Neural cell (in vitro differentiated cells): ENCODE measurements at regions not wholly inside any gene's neighbourhood (a gene's known extent, or its start where the extent isn't known, plus 50 kb on each side); places are given as distances from the start of the nearest gene placed in this dataset.

Experiments
- EP300 ChIP-seq: fragments of 450-650 bp; conservative IDR thresholded peaks from 2 replicates; pipeline ENCODE4 v1.6.1; 2014; ENCODE audit warnings: antibody characterized with exemption, mild to moderate bottlenecking, moderate library complexity; ENCODE audit not compliant: poor library complexity, severe bottlenecking
- EZH2 ChIP-seq: fragments of 200-600, 300-800 bp; shearing (Covaris generic), sonication (generic); IDR thresholded peaks from 2 replicates; pipeline ENCODE4 v1.6.1; 2014; ENCODE audit warnings: antibody characterized with exemption, low read length, borderline replicate concordance, mild to moderate bottlenecking; ENCODE audit not compliant: insufficient read depth, poor library complexity, severe bottlenecking
- POLR2AphosphoS5 ChIP-seq: IDR thresholded peaks from 2 replicates; pipeline ENCODE4 v1.6.1; 2012
- REST ChIP-seq: IDR thresholded peaks from 2 replicates; pipeline ENCODE4 v1.6.1; 2012; ENCODE audit warnings: borderline replicate concordance
- TAF1 ChIP-seq: IDR thresholded peaks from 2 replicates; pipeline ENCODE4 v1.6.1; 2012; ENCODE audit warnings: low read depth
- TF ChIP-seq, protein P1 (sequence below): fragments of 450-650 bp; IDR thresholded peaks from 2 replicates; pipeline ENCODE4 v1.5.1; 2014; ENCODE audit warnings: antibody characterized with exemption, mild to moderate bottlenecking, moderate library complexity; ENCODE audit not compliant: poor library complexity, severe bottlenecking

DNA sequence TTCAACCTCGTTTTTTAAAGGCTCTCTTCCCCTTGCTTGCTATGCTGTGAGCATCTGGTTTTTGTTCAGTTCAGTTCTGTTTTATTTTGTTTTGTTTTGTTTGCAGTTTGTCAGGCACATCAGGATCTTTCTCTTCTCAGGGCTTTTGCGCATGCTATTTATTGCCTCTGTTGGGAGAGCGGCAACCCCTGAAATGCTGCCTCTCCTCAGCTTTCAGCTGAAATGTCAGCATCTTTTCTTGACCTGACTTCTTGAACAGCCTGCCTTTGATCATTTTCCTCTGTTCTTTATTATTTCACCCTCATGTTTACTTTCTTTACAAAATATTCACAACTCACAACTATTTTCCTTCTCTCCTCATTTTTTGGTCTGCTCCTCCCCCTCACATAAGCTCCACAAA is 50.4 kb upstream of the RC3H1 start:
- no peak for TF ChIP-seq REST
- TF ChIP-seq, protein P1, sequence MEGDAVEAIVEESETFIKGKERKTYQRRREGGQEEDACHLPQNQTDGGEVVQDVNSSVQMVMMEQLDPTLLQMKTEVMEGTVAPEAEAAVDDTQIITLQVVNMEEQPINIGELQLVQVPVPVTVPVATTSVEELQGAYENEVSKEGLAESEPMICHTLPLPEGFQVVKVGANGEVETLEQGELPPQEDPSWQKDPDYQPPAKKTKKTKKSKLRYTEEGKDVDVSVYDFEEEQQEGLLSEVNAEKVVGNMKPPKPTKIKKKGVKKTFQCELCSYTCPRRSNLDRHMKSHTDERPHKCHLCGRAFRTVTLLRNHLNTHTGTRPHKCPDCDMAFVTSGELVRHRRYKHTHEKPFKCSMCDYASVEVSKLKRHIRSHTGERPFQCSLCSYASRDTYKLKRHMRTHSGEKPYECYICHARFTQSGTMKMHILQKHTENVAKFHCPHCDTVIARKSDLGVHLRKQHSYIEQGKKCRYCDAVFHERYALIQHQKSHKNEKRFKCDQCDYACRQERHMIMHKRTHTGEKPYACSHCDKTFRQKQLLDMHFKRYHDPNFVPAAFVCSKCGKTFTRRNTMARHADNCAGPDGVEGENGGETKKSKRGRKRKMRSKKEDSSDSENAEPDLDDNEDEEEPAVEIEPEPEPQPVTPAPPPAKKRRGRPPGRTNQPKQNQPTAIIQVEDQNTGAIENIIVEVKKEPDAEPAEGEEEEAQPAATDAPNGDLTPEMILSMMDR = no peak
- TF ChIP-seq POLR2AphosphoS5 = no peak
- TF ChIP-seq EP300 = no peak
- TF ChIP-seq TAF1 = no peak
- no peak for TF ChIP-seq EZH2
